ENCODE measurements at regions not wholly inside any gene's neighbourhood (a gene's known extent, or its start where the extent isn't known, plus 50 kb on each side); places are given as distances from the start of the nearest gene placed in this dataset.

- TF ChIP-seq CTCF (IDR thresholded peaks at IDR 0.05), result no peak
- no peak for TF ChIP-seq POLR2A (IDR thresholded peaks at IDR 0.05)
These were observed 893.5 kb upstream of the RBFOX1 start for GRCh38 chr16:6439129-6439528.
